ENCODE measurements at regions not wholly inside any gene's neighbourhood (a gene's known extent, or its start where the extent isn't known, plus 50 kb on each side); places are given as distances from the start of the nearest gene placed in this dataset.

DNA sequence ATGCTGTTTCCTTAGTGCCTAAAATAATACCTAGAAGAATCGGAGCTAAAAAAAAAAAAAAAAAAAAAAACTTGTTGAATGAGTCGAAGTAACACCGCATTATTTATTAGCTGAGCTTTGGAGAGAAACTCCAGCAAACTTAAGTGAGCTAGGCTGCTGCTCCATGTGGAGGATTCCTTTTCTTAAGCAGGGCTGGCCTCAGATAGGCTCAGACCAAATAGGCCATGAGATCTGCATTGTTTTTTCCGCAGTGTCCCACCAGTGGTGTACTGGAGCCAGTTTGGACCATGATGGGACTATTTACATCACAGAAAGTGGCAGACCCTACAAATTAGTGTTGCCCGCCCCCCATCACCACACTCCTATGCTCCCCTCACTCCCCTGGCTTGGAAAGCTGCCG, 341.4 kb downstream of the DTWD2 start:
- no peaks in the 10 kb centered on the region for H3K36me3 Mint-ChIP-seq

DNA sequence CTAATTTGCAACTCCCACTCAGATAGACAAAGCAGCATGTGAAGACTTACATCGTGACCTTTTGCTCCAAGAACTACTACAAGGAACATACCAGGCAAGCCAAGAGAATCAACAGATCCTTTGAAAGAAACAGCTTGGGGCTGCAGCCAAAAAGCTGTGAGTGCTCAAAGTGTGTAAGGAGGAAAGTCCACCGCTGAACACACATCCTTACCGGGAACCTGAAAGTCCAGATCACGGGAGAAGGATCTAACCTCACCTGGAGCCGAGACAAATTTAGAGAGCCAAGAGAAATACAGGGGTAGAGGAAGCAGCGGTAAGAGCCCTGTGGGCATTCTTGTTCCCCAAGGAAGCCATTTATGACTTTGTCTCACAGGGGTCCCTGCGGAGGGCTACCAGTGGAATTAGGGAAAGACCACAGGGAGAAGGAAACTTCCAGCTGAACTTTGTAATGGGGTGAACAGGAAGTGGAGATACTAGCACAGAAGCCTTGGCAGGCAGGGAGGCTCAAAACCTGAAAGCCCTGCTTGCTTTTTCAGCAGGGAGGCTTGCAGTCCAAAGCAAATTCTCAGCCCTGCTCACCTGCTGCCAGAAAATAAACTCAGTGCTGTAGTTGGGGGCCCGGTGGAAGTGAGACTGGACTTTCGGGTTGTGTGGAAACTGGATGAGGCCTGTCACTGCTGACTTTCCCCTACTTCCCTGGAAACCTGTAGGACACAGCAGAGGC, 350.2 kb downstream of the DTWD2 start:
- no peak for ATAC-seq
- H3K36me3 Mint-ChIP-seq = peaks cover 0 to 5% of the 10 kb centered on the region in 2 donors
- no peak overlapping the region for H3K27ac Mint-ChIP-seq
- DNase-seq (ENCODE audit: low spot score in 2 of 2) = no peak
- H3K9me3 Mint-ChIP-seq = peaks cover 25 to 26% of the 10 kb centered on the region in 2 donors

More for the DNA sequence above, 341.4 kb downstream of the DTWD2 start:
- DNase-seq (ENCODE audit: low spot score in 2 of 2) = no peak
- Mint-ChIP-seq H3K9me3 (peaks cover 4 to 7% of the 10 kb centered on the region in 2 donors), H3K27ac (no peak overlapping the region)
- no peak for ATAC-seq

DNA sequence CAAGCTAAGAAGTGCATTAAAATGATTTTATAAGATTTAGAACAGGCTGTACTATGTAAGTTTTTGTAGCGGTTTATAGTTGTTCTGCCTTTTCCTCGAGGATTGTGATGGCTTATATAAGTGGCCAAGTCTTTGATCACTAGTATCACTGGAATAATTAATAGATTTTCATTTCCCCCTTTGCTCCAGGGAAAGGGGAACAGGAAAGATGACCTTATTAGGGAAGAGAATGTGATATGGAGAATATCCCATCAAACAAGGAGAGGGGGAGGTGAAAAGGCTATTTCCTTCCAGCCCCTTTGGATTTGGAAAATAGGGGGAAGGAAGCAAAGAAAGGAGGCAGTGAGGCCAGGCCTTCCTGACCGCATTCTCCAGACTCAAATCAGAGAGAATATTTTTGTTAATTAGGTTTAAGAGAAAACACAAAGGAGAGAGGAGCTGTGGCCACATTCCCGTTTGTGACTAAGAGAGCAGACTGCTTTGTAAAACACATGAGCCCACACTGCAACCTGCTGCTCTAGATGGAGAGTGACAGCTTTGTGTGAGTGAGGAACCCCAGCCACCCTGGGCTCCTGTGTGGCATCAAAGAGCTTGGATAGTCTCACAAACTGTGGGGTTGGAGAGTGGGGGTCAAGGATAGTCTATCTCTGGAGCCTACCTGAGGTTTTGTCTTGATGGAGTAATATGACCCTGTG, 359.5 kb downstream of the DTWD2 start:
- ATAC-seq = no peak
- Mint-ChIP-seq H3K9me3 (peaks cover 4 to 11% of the 10 kb centered on the region in 2 donors), H3K27ac (no peak overlapping the region), H3K36me3 (no peaks in the 10 kb centered on the region)
- no peak for DNase-seq (ENCODE audit: low spot score in 2 of 2)

DNA sequence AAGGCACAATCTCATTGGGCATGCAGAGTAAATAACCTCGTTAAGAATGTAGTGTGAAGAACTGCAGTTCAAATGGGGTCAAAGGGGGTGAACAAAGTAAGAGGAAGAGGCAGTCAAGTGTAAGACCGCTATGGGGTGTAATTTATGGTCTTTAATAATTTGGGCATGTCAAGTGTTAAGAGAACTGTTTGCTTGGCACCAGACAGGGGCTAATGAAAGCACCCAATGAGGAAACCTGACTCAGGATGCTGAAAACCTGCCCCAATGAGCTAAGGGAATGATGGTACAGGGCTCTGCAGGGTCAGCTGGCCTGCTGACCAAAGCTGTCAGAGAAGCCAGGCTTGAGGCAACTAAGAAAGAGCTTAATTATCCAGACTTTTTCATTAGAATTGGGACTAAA, 368.1 kb downstream of the DTWD2 start:
- DNase-seq (ENCODE audit: low spot score in 2 of 2) = no peak
- Mint-ChIP-seq H3K36me3 (no peaks in the 10 kb centered on the region), H3K9me3 (peaks cover 0 to 5% of the 10 kb centered on the region in 2 donors), H3K27ac (no peak overlapping the region)
- no peak for ATAC-seq

DNA sequence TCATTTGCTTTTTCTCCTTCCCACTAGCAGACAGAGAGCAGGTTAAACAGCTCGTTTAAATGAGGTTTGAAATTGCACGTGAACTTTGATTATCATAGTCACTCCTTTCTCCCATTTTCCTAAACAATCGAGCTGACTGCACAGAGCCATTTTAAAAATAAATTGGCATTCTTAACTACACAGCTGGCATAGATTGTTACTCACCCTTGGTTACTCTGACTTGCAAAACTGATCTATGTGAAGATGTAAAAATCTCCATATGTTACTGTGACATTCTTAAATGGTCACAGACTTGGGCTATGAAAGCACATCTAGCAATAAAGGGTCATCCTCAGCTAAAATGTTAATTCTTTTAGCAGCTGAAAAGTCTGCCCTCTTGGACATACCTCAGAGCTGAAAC, 368.5 kb downstream of the DTWD2 start:
- H3K27ac Mint-ChIP-seq = no peak overlapping the region
- DNase-seq (ENCODE audit: low spot score in 2 of 2) (no peak), ATAC-seq (no peak)
- H3K36me3 Mint-ChIP-seq = no peaks in the 10 kb centered on the region
- H3K9me3 Mint-ChIP-seq = peaks cover 0 to 5% of the 10 kb centered on the region in 2 donors

DNA sequence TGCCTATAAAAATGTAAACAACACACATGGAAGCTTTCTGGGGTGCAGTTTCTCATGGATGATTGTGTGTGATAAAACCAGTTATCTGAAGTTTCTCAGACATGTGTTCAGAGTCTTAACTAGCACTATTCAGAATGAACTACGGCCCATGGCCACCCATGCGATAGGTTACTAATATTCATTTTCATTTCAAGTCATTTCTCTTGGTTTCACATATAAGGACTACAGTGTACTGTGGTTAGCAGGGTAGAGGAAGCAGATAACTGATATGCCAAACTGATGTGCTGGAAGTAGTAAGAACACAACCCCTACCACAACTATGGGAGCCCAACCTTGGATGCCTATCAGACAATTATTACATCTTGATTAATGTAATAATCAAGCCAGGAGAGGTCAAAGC, 372.1 kb downstream of the DTWD2 start:
- Mint-ChIP-seq H3K27ac (no peak overlapping the region), H3K36me3 (no peaks in the 10 kb centered on the region), H3K9me3 (peaks cover 0 to 5% of the 10 kb centered on the region in 2 donors)
- ATAC-seq (no peak), DNase-seq (ENCODE audit: low spot score in 2 of 2) (no peak)

DNA sequence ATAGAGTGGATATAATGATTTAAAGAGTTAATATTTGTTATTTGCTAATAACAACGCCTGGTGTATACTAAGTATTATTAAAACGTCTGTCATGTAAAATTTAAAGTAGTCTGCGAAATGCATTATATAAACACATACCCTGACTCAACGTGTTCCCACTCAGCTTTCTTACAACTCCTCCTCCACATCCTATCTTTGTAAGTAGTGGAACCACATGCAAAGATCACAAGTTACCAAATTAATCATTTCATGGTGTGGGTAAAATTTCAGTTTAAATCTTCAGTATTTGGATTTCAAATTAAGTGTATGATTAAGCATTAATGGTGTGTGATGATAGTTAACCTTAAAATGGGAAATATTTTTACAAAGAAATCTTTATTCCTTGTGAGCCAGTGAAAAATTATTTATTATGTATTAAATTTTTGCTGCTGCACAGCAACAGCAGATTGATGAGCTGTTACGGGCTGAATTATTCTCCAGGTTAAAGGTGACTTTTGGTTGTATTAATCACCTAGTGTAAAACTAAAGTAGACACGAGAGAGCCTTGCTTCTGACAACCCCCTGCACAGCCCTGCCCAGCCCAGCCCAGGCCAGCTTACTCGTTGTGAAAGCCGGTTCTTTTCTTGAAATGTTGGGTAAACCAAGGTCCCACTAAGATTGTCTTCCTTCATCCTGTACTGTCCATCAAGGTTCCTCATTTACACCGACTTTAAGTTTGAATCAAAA, 373.5 kb downstream of the DTWD2 start:
- no peaks in the 10 kb centered on the region for H3K36me3 Mint-ChIP-seq
- ATAC-seq = no peak
- no peak overlapping the region for H3K27ac Mint-ChIP-seq
- no peaks in the 10 kb centered on the region for H3K9me3 Mint-ChIP-seq
- no peak for DNase-seq (ENCODE audit: low spot score in 2 of 2)

DNA sequence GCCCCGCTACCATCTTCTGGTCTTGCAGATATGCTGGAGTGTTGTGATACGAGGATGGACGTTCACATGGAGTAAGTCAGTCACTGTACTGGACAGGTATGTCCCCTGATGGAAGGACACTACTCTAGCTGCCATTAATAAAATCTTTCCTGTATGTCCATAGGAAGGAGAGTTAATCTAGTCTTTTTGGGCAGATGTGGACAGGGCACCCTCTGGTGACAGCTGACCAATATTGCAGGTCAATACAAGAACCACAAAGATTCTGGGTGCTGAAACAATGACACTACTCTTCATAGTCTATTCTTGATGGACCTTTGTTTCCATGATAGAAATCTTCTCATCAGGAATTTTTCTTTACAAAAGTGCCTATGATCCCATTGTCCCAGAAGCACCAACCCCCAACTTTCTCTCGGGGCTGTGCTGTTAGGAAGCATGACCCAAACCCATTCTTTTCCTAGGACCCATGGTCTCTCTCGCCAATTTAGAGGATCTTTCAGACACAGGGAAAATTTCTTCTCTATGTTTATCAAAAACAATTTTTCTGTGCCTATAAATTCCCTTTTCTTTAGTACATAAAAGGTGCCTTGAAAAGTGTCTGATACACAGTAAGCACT, 376.9 kb downstream of the DTWD2 start:
- ATAC-seq (no peak), DNase-seq (ENCODE audit: low spot score in 2 of 2) (no peak)
- no peaks in the 10 kb centered on the region for H3K9me3 Mint-ChIP-seq
- H3K27ac Mint-ChIP-seq = no peak overlapping the region
- H3K36me3 Mint-ChIP-seq = no peaks in the 10 kb centered on the region

DNA sequence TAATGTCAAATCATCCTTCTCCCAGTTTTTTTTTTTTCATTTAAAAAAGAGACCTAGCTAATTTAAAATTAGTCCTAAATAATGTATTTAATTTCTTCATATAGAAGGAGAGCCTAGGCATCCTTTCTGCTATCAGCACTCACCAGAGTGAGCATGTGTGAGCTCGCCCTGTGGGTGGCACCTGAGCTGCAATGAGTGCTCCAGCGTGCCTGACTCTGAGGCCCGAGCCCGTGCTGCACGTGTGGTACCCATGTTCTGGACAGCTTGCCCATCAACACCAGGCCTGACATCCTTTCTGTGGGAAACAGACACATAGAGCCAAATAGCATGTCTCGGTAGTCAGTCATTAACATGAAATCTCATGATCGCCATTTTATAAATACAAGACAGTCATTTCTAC, 381.4 kb downstream of the DTWD2 start:
- ATAC-seq (no peak), DNase-seq (ENCODE audit: low spot score in 2 of 2) (no peak)
- H3K36me3 Mint-ChIP-seq = no peaks in the 10 kb centered on the region
- no peaks in the 10 kb centered on the region for H3K9me3 Mint-ChIP-seq
- no peak overlapping the region for H3K27ac Mint-ChIP-seq

DNA sequence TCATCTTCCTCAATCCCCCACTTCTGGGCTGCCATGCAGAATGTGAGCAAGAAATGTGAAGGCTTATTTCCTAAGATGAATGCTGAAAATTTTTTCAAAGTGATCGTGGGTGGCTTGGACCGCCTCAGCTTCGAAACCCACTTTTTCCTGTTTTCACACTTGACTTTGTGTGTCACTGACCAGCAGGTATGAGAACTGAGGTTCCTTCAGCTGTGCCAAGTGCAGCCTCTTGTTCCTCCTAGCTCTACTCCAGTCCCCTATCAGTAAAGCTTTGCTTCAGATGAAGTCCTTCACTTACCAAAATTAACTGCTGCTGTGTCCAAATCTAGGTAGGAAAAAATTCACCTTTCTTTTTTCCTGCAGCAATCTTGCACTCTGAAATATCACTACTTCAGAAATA, 382.6 kb downstream of the DTWD2 start:
- ATAC-seq = no peak
- Mint-ChIP-seq H3K27ac (no peak overlapping the region), H3K36me3 (no peaks in the 10 kb centered on the region), H3K9me3 (no peaks in the 10 kb centered on the region)
- DNase-seq (ENCODE audit: low spot score in 2 of 2) = no peak

DNA sequence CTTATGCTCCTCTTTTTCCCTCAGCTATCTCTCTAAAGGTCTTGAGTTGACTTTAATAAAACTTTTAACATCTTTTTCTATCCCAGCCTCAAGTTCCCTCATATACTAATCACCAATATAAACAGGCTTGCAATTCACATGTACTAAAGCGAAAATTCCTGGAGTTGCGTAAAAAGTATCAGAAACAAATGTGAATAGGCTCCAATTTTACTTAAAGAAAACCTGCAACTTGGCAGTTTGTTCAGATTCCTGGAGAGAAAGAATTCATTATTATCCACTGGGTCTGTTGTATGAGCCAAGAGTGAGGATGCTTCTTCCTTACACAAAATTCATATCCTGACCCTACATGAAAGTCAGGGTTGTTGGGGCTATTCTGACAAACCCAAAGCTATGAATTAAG, 384.2 kb downstream of the DTWD2 start:
- Mint-ChIP-seq H3K9me3 (no peaks in the 10 kb centered on the region), H3K36me3 (no peaks in the 10 kb centered on the region), H3K27ac (no peak overlapping the region)
- no peak for DNase-seq (ENCODE audit: low spot score in 2 of 2)
- ATAC-seq = no peak

DNA sequence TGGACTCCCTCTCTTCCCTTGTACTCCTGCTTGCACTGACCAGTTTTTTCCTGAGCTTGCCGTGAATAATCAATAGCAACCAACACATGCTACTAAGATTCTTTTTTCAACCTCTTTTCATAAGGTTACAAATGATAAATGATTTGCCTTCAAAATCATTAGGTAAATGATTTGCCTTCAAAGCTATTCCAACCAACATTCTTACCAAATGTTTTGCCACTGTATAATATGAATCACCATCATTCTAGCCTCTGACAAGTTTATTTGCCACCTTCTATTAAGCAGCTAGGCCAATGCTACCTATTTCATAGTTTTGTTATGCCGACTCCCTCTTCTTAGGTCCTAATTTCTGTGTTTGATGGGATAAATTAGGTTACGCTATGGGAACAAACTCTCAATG, 385.1 kb downstream of the DTWD2 start:
- ATAC-seq = no peak
- Mint-ChIP-seq H3K9me3 (no peaks in the 10 kb centered on the region), H3K36me3 (no peaks in the 10 kb centered on the region), H3K27ac (no peak overlapping the region)
- no peak for DNase-seq (ENCODE audit: low spot score in 2 of 2)

DNA sequence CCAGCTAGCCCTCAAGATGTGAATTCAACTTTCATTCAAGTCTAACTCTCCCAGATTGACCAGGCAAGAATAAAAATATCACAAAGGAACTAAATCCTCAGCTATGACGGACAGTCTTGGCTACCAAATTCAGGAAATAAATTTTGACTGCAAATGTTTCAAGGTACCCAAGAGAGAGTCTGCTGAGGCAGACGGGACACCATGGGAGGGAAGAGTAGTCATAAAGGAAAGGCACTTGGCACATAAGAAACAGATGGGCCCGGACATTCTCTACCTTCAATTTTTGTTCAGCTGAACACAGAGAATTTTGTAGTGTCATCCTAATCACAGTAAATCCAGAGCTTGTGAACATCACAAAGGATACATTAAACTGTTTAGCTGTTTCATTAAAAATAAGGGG, 390.0 kb downstream of the DTWD2 start:
- Mint-ChIP-seq H3K27ac (no peak overlapping the region), H3K36me3 (no peaks in the 10 kb centered on the region), H3K9me3 (no peaks in the 10 kb centered on the region)
- no peak for DNase-seq (ENCODE audit: low spot score in 2 of 2)
- no peak for ATAC-seq

DNA sequence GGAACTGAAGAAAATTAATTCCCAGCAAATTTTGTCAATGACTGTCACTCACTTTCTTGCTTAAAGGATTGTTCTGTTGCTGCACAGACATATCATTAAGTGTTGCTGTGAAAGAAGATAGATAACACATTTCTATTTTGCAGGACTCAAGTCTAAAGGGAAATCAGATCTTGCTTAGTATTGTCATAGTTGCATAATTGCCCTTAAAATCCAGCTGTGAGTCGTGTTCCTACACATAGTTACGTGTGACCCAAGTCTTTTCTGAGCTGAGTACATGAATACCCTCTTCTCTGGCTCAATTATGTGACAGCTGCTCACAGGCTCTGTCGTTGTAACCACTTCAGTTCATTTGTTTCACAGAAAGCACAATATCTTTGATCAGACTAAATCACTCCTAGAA, 390.8 kb downstream of the DTWD2 start:
- ATAC-seq (no peak), DNase-seq (ENCODE audit: low spot score in 2 of 2) (no peak)
- H3K9me3 Mint-ChIP-seq = no peaks in the 10 kb centered on the region
- H3K36me3 Mint-ChIP-seq = no peaks in the 10 kb centered on the region
- H3K27ac Mint-ChIP-seq = no peak overlapping the region

DNA sequence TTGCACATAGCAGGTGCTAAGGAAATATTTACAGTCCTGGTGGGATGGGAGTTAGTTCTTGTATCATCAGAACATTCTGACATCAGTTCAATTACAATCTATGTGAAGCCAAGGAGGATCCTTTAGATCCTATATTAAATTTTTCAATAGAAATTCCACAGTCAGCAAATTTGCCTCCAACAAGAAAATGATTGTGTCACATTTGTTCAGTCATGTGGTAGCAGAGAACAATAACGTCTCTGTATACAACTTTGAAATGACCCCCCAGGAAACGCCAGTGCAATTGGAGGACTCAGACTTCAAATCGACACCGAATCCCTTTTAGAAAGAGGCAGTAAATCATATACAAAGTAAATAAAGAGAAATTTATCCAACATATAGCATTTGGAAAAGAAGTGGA, 392.1 kb downstream of the DTWD2 start:
- no peaks in the 10 kb centered on the region for H3K36me3 Mint-ChIP-seq
- no peaks in the 10 kb centered on the region for H3K9me3 Mint-ChIP-seq
- no peak for ATAC-seq
- H3K27ac Mint-ChIP-seq = no peak overlapping the region
- no peak for DNase-seq (ENCODE audit: low spot score in 2 of 2)

DNA sequence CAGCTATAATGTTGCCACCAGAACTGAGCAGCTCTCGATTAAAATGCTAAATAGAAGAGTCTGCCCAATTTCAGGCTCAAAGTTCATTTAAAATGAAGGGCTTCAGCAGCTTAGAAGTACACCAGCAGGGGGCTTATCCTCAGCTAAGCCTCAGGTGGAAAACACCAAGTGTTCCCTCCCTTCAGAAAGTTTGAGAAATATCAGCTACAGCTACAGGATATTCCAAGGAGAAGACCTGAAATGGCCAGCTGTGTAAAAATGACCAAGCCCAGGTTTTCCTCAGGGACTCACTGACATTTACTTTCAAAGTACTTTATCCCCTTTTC, 395.4 kb downstream of the DTWD2 start:
- Mint-ChIP-seq H3K36me3 (no peaks in the 10 kb centered on the region), H3K27ac (no peak overlapping the region), H3K9me3 (no peaks in the 10 kb centered on the region)
- ATAC-seq (no peak), DNase-seq (ENCODE audit: low spot score in 2 of 2) (no peak)

DNA sequence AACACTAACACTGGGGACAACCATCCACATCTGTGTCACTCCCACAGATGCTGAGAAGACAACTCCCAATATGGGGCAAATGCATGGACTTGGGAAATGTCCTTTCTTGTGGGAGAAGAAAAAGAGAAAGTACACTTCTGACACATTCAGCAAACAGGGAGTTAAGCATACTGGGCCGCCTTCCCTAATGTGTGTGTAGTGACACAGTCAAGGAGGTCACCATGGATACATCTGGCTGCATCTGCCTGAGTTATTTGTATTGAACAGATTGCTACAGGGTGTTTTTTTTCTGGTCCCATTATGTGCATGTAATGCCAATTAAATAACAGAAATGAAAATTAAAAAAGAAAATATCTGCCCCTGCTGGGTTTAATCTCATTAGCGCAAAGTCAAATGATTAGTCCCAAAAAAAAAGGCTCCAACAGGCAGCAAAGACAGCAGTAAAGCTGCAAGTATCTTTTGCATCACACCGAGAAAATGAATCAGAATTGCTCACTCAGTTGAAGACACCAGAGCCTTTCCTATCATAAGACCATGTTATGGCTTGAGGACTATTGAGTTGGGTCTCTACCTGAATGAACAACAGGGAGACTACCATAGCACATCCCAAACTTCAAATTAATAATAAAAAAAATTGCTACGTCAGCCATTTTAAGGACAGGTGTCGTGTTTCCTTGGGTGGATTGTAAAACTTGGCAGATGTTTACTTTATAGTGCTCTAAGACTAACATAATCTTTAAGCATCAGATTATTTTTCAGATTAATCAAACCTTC, 395.9 kb downstream of the DTWD2 start:
- H3K27ac Mint-ChIP-seq = no peak overlapping the region
- H3K9me3 Mint-ChIP-seq = no peaks in the 10 kb centered on the region
- H3K36me3 Mint-ChIP-seq = no peaks in the 10 kb centered on the region
- DNase-seq (ENCODE audit: low spot score in 2 of 2) (no peak), ATAC-seq (no peak)

All from activated naive CD4-positive, alpha-beta T cell treated with anti-CD3 and anti-CD28 coated beads, Interleukin-2, amount 50 U/mL, for 72 hours (primary cell).